Chondrocyte (in vitro differentiated cells): ENCODE measurements at regions not wholly inside any gene's neighbourhood (a gene's known extent, or its start where the extent isn't known, plus 50 kb on each side); places are given as distances from the start of the nearest gene placed in this dataset.

Experiments
- DNase-seq: peaks from one replicate; pipeline ENCODE4 v3.0.0; 2021; ENCODE audit warnings: mixed read lengths, low spot score
- H3K27ac Mint-ChIP-seq: one replicate; pipeline ENCODE4 v1.8.0; 2021; ENCODE audit warnings: mild to moderate bottlenecking, moderate library complexity, mixed read lengths; ENCODE audit not compliant: unreplicated experiment
- H3K27me3 Mint-ChIP-seq: 2 replicates; pipeline ENCODE4 v1.8.0; 2021; ENCODE audit warnings: low read depth, mixed read lengths
- H3K36me3 Mint-ChIP-seq: 2 replicates; pipeline ENCODE4 v1.8.0; 2021; ENCODE audit warnings: low read depth, mixed read lengths
- H3K4me1 Mint-ChIP-seq: 2 replicates; pipeline ENCODE4 v1.8.0; 2021; ENCODE audit warnings: low read depth, mild to moderate bottlenecking, mixed read lengths
- H3K4me3 Mint-ChIP-seq: one replicate; pipeline ENCODE4 v1.8.0; 2021; ENCODE audit warnings: mild to moderate bottlenecking, moderate library complexity, mixed read lengths; ENCODE audit not compliant: unreplicated experiment
- H3K9me3 Mint-ChIP-seq: 2 replicates; pipeline ENCODE4 v1.8.0; 2021; ENCODE audit warnings: low read depth, mixed read lengths
- TF ChIP-seq, protein P1 (sequence below): fragments of 200-600 bp; sonication (generic); IDR thresholded peaks from 2 replicates; pipeline ENCODE4 v1.5.0; 2021; ENCODE audit warnings: antibody characterized with exemption, mild to moderate bottlenecking, moderate library complexity

DNA sequence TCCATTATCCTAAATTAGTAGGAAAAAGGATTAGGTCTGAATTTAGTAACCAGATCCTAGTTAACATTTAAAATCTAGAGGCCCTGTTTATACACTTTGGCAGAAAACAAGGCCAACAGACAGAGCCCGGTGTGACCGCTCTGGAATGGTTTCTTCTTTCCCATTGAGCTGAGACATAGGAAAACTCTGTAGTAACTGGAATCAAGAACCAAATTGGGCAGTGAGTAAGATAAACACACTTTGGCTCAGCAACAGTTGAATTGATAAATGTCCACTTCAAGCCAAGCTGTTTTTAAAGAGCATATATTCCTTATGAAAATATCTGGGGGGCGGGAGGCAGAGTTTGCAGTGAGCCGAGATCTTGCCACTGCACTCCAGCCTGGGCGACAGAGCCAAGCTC lies 343.7 kb upstream of the SEMA3A start:
- H3K36me3 Mint-ChIP-seq, result no peaks in the 10 kb centered on the region
- no peak for DNase-seq
- no peak overlapping the region for H3K4me3 Mint-ChIP-seq
- no peaks in the 10 kb centered on the region for H3K27me3 Mint-ChIP-seq
- H3K27ac Mint-ChIP-seq, result no peak overlapping the region
- TF ChIP-seq, protein P1, sequence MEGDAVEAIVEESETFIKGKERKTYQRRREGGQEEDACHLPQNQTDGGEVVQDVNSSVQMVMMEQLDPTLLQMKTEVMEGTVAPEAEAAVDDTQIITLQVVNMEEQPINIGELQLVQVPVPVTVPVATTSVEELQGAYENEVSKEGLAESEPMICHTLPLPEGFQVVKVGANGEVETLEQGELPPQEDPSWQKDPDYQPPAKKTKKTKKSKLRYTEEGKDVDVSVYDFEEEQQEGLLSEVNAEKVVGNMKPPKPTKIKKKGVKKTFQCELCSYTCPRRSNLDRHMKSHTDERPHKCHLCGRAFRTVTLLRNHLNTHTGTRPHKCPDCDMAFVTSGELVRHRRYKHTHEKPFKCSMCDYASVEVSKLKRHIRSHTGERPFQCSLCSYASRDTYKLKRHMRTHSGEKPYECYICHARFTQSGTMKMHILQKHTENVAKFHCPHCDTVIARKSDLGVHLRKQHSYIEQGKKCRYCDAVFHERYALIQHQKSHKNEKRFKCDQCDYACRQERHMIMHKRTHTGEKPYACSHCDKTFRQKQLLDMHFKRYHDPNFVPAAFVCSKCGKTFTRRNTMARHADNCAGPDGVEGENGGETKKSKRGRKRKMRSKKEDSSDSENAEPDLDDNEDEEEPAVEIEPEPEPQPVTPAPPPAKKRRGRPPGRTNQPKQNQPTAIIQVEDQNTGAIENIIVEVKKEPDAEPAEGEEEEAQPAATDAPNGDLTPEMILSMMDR, result no peak
- peaks cover 2% of the 10 kb centered on the region for H3K4me1 Mint-ChIP-seq
- no peaks in the 10 kb centered on the region for H3K9me3 Mint-ChIP-seq

DNA sequence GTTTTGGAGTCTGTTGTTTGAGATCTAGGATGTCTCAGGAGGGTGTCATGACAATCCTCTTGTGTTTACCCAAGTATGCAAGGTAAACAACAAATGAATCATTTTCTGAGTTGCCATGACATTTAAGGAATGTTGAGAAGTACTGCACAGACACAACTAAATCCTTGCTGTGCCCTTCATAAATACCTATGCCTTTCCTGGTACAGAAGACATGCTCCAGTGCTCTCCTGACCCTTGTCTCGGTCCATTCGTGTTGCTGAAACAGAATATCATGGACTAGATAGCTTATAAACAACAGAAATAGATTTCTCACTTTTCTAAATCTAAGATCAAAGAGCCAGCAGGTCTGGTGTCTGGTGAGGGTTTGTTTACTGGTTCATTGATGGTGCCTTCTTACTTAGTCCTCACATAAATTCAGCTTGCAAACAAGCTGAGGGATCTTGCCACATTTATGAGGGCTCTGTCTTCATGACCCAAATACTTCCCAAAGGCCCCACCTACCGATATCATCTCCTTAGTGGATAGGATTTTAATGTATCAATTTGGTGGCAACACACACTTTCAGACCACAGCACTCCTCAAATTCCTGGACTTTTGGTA lies 341.8 kb upstream of the SEMA3A start:
- Mint-ChIP-seq H3K9me3 (no peaks in the 10 kb centered on the region), H3K4me1 (peaks cover 2% of the 10 kb centered on the region)

DNA sequence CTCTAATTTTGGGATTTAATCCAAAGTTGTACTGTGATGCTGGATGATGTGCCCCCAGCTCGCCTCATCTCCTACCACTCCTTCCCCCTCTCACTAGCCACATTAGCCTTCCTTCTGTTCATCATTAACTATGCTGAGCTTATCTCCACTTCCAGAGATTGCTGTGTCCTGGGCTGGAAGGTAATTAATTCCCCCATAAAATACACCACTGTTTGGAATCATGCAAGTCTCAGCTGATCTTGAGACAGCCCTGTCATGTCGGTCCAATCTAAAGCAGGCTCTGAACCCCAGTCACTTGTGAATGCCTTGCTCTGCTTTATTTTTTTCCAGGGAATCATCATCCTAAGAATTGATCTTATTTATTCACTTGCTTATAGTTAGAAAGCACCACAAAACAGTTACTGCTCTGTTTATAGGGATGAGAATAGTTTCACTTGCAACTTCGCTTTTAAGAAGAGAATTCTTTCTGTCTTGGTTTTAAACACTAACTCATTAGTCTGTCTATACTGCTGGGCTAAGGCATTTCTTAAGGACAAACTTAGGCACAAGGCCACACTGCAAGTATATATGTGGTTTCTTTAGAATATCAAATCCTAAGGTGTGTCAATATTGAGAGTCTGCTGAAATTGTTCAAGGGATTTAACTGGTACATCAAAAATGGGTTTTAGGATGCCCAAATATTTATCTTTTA lies 341.1 kb upstream of the SEMA3A start:
- DNase-seq, result no peak
- TF ChIP-seq, protein P1, result no peak
- H3K4me1 Mint-ChIP-seq, result peaks cover 2% of the 10 kb centered on the region
- H3K9me3 Mint-ChIP-seq, result no peaks in the 10 kb centered on the region
- H3K36me3 Mint-ChIP-seq, result no peaks in the 10 kb centered on the region
- no peak overlapping the region for H3K4me3 Mint-ChIP-seq
- no peak overlapping the region for H3K27ac Mint-ChIP-seq
- no peaks in the 10 kb centered on the region for H3K27me3 Mint-ChIP-seq

More for the DNA sequence above, 341.8 kb upstream of the SEMA3A start:
- DNase-seq, result no peak
- TF ChIP-seq, protein P1, result no peak
- no peaks in the 10 kb centered on the region for H3K36me3 Mint-ChIP-seq
- H3K4me3 Mint-ChIP-seq, result no peak overlapping the region
- H3K27ac Mint-ChIP-seq, result no peak overlapping the region
- no peaks in the 10 kb centered on the region for H3K27me3 Mint-ChIP-seq

DNA sequence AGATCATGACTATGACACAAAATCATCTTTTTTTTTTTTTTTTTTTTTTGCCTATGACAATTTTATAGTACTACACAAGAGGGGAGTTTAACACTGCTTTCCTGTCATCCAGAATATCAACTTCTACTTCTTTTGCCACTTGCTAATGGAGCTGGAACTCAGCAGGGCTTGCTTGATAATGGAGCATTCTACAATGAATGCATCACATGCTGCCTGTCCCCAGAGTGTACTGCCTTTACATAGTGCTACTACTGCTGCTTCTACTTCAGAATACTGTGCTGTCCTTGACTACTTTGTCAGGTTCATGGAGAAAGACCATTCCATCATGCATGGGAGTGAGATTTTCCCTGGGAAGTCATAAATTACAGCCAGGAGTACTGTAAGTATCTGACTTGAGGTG lies 338.6 kb upstream of the SEMA3A start:
- Mint-ChIP-seq H3K36me3 (no peaks in the 10 kb centered on the region), H3K27me3 (no peaks in the 10 kb centered on the region), H3K27ac (no peak overlapping the region), H3K4me1 (peaks cover 10% of the 10 kb centered on the region), H3K9me3 (no peaks in the 10 kb centered on the region), H3K4me3 (no peak overlapping the region)
- DNase-seq, result no peak
- TF ChIP-seq, protein P1, result no peak

DNA sequence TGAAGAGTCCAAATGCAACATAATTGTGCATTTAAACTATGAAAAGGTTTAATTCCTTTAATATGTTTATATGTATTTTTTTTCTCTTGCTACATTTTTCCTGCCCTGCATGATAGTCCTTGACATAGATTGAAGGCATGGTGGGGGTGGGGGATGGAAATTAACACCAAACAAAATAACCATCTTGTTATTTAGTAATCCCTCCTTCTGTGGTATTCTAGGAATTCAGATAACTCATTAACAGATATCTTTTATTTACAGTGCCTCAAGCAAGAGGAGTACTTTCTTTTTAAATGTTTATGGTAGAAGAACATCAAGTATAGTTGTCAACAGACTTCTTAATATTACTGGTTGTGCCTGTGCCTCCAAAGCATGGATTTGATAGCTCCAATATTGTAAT lies 337.6 kb upstream of the SEMA3A start:
- no peaks in the 10 kb centered on the region for H3K9me3 Mint-ChIP-seq
- H3K36me3 Mint-ChIP-seq, result no peaks in the 10 kb centered on the region
- no peaks in the 10 kb centered on the region for H3K27me3 Mint-ChIP-seq
- TF ChIP-seq, protein P1, result no peak
- peaks cover 10% of the 10 kb centered on the region for H3K4me1 Mint-ChIP-seq
- H3K4me3 Mint-ChIP-seq, result no peak overlapping the region
- no peak overlapping the region for H3K27ac Mint-ChIP-seq
- DNase-seq, result no peak
